ENCODE measurements at regions not wholly inside any gene's neighbourhood (a gene's known extent, or its start where the extent isn't known, plus 50 kb on each side); places are given as distances from the start of the nearest gene placed in this dataset.
A peak's percentile ranks its signal among the peaks of the same experiment; 100 is the strongest.

DNA sequence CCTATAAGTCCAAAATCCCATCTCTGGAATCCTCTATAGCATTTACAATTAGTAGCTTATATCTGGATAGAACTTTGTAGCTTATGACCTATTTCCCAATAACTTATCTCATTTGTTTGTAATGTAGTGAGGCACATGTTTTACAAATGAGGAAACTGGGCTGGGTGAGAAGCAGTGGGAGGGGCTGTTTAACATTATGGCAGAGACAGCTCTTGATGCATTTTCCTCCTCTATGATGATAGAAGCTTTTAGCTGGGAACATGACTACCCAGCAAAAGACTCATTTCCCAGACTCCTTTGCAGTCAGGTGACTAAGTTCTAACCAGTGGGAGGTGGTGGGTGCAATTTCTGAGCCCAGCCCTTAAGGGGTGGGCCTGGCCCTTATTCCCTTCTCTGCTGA, 179.7 kb downstream of the TTC8 start:
- DNase-seq (ENCODE audit: low read depth, low spot score): no peak
- in situ Hi-C loops (cut with HindIII; ENCODE audit: low pct_unique_long_range_greater_than_20kb, low sequenced_read_pairs): no loop called here

DNA sequence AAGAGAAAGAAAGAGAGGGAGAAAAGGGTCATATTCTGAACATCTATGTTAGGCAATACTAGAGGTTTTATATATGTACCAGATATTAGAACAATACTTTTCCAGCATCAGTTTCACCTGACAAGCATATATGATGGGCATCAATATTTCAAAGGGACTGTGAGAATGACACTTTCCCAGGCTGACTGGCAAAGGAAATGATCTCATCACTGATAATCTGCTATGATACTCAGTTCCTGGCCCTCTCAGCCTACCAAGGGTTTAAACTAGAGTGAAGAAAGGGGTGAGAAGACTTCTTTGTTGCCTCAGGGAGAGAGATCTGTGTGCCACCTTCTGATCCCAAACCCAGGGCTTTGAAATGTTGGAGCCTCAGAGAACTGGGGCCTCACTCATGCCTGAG, 183.5 kb downstream of the TTC8 start:
- in situ Hi-C loops (cut with HindIII; ENCODE audit: low pct_unique_long_range_greater_than_20kb, low sequenced_read_pairs): no loop called here

DNA sequence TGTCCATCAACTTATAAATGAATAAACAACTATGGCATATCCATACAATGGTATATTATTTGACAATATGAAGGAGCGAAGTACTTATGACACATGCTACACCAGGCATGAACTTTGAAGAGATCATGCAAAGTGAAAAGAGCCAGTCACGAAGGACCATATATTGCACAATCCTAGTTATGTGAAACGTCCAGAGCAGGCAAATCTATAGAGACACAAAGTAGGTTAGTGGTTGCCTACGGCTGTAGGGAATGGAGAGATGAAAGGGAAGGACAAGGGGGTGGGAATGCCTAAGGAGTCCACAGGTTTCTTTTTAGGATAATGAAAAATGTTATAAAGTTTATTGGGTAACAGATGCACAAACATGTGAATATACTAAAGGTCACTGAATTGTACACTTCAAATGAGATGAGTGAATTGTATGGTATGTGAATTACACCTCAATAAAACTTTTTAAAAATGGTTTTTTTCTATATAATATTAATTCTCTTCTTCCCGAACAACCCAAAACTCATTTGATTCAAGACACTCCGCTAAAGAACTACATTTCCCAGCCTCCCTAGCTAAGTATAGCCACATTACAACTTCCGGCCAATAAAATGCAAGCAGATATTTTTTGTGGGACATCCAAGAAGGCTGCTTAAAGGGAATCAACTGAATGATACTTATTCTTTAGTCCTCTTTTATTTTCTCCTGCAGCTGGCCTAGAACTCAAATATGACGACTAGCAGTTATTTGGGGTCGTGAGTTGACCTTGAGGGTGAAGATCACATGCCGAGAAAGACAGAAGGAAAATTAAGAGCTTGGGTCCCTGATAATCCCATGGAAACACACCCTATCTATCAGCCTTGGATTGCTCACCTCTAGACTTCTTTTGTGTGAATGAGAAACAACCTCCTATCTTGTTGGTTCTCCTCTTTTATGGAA, 187.2 kb downstream of the TTC8 start:
- peak; percentile 43 for DNase-seq (ENCODE audit: low read depth, low spot score)
- in situ Hi-C loops (cut with HindIII; ENCODE audit: low pct_unique_long_range_greater_than_20kb, low sequenced_read_pairs): no loop called here

More for the DNA sequence above, 183.5 kb downstream of the TTC8 start:
- DNase-seq (ENCODE audit: low read depth, low spot score): no peak

DNA sequence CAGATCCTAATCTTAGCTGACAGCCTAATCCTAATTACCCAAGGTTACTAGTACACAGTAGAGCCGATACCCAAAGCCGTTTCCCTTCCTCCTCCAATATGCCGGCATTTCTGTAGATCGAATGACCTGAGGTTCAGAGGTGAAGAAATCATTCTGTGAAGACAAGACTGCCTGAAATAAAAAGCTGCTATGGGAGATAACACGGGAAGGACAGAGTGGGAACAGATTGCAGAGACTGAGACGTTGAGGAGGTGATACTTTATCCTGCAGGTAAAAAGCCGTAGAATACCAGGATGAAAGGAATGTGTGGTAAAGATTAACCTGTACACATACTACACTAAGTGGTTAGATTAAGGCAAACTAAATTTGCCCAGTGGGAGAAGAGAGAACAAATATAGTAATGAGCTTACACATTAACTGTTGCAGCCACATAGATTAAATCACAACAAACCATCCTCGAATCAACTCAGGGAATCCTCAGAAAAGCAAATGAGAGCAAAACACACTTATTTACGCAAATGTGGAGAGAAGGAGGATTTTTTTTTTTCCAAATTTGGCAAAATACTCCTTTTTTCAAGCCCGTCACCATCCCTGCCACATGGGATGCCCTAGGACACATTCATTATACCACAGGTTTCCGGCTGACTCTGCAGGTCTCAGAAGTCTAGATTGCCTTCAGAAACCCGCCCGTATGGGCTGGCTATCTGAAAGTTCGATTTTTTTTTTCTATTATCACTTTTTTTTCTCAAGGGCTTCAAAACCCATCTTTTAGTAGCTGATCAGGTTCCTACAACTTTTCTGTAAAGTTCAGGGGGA, 188.0 kb downstream of the TTC8 start:
- no peak for DNase-seq (ENCODE audit: low read depth, low spot score)
- in situ Hi-C loops (cut with HindIII; ENCODE audit: low pct_unique_long_range_greater_than_20kb, low sequenced_read_pairs): no loop called here

DNA sequence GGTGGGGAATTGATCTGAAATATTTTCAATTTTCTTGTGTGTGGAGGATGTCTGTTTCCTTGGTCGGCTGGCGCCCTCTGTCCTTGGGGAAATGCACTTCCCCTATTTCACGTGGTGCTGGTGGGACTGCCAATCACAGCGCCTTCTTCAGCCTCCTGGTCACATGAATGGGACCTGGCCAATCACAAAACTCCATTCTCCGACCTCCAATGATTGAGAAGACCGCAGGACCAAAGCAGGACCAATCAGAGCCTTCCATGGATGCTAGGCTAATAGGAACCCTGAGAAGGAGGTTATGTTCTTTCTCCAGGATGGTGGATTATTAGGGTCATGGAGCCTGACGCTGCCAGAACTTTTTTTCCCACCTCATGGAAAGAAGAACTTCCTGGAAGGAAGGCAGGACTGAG, 188.7 kb downstream of the TTC8 start:
- in situ Hi-C loops (cut with HindIII; ENCODE audit: low pct_unique_long_range_greater_than_20kb, low sequenced_read_pairs): no loop called here
- peak; percentile 56 for DNase-seq (ENCODE audit: low read depth, low spot score)

DNA sequence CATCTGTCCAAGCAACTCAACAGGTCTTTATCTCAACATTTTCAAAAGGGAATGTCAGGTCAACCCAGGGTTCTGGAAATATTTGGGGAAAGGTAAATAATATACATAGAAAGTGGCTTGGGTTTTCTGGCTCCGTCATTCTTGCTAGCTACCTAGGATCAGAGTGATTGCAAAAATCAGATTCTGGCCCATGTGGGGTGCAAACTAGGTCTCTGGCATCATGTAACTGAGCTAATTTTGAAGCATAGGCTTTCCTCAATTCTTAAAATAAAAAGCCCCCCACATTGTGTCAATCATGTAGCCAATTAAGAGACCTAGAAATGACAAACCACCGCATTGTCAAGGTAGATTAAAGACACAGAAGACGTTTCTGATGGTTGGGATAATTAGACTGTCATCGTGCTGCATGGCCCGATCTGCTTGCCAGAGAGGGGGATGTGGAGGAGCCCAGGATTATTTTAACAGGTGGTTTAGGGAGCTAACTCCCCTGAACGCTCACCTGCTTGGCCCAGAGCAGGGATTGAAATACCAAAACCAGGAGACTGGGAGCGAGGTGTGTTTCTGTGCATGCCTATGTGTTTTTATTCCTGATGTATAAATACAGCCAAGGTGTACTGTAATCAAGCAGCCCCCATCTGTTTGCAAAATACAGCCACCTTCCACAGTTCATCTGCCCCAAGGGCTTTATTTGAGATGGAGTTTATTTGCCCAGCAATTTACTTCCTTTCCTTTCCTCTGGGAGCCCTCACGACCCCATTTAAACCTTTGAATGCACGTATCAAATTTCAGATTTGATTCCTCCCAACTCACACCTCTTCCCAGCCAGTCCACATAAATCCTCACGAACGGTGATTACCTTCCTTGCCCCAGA, 189.5 kb downstream of the TTC8 start:
- in situ Hi-C loops (cut with HindIII; ENCODE audit: low pct_unique_long_range_greater_than_20kb, low sequenced_read_pairs): no loop called here
- no peak for DNase-seq (ENCODE audit: low read depth, low spot score)

DNA sequence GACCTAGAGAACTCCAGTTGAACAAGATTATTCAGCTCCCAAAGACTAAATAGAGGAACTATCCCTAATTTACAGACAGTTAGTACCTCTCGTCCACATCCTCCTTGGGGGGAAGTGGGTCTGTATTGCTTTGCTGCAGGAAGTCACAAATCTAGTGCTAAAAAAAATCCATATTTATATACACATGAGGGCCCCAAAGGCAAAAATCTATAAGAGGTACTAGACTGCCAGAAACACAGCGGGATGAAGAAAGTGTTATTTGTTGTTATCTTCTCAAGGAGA, 190.1 kb downstream of the TTC8 start:
- DNase-seq (ENCODE audit: low read depth, low spot score): no peak
- in situ Hi-C loops (cut with HindIII; ENCODE audit: low pct_unique_long_range_greater_than_20kb, low sequenced_read_pairs): no loop called here

DNA sequence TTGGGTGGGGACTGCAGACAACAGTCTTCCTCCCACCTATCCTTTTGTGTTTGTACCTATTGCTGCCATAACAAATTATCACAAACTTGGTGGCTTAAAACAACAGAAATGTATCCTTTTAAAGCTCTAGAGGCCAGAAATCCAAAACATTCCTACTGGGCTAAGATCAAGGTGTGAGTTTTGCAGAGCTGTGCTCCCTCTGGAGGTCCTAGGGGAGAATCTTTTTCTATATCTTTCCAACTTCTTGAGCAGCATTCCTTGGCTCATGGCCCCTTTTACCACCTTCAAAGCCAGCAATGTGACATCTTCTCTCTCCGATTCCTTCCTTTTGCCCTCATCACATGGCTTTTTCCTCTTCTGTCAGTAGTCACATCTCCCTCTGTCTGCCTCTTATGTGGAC, 190.6 kb downstream of the TTC8 start:
- no peak for DNase-seq (ENCODE audit: low read depth, low spot score)
- in situ Hi-C loops (cut with HindIII; ENCODE audit: low pct_unique_long_range_greater_than_20kb, low sequenced_read_pairs): no loop called here

DNA sequence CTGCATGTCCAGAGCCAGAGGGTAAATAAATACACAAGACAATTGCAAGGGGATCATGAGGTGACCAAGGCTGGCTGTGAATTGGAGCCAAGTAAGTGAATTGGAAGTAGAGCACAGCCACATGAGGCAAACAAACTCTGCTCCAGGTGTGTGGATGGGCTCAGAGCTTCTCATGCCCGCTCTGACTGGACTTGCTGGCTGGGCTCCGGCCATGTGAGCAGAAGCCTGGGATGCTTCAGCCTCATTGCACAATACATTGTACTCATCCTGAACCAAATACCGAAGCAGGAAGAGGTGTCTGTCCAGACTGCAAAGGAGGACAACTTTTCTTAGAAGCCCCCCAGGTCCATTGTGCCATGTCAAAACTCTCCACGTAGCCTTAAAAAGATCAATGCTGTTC, 193.0 kb downstream of the TTC8 start:
- in situ Hi-C loops (cut with HindIII; ENCODE audit: low pct_unique_long_range_greater_than_20kb, low sequenced_read_pairs): no loop called here
- no peak for DNase-seq (ENCODE audit: low read depth, low spot score)

DNA sequence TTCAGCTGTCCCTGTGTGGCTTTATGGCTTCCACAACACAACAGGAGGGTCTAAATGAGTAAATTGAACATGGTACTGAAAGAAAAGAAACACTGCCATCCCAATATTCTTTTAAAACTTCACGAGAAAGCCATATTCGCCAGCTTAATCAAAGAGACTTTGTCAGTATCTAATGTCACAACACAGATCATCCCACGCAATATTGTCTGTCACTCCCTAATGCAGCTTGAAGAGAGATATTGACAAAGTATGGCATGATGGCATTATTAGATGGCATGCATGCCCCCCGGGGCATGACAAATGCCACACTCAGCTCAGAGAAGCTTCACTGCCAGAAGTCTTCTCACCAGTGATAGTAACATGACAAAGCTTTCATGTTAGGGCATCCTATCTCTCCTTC, 197.8 kb downstream of the TTC8 start:
- no peak for DNase-seq (ENCODE audit: low read depth, low spot score)
- in situ Hi-C loops (cut with HindIII; ENCODE audit: low pct_unique_long_range_greater_than_20kb, low sequenced_read_pairs): no loop called here

DNA sequence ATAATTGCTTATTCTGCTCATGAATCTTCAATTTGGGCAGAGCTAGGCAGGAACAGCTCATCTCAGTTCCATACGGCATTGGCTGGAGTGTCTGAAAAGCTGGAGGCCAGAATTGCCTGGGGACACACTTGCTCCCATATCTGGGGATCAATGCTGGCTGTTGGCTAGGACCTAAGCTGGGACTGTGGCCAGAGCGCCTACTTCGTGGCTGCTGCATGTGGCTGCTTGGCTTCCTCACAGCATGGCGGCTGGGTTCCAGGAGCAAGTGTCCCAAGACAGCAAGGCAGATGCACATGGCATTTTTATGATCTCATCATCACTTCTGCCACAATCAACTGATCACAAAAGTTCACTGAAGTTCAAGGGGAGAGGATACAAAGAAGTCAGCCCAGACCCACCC, 200.2 kb downstream of the TTC8 start:
- no peak for DNase-seq (ENCODE audit: low read depth, low spot score)
- in situ Hi-C loops (cut with HindIII; ENCODE audit: low pct_unique_long_range_greater_than_20kb, low sequenced_read_pairs): no loop called here

DNA sequence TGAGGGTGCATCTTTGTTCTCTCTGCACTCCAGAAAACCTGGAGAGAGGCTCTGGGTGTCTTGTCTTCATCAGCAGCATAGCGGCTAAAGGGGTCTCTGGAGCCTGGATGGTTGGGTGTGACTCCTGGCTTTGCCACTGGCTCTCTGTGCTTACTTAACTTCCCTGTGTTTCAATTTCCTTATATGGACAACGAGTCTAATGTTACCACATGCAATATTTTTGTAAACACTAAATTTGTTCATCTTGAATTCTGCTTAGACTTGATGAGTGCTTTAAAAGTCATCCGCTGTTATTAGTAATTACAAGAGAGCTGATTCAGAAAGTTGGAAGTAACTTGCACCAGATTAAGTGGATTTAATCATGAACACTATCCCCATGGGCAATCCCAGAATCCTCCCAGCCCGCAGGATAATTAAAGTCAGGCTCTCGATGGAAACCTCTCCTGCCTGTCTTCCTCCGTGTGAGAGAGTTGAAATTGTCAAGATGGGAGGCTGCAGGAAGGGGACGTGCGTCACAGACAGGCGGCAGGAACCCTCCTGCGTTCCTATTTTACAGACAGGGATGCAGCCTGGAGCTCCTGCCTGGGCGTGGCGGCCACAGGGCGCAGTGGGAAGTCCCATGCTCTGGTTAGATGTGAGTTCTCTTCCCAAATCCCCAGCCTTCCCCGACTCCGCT, 201.2 kb downstream of the TTC8 start:
- in situ Hi-C loops (cut with HindIII; ENCODE audit: low pct_unique_long_range_greater_than_20kb, low sequenced_read_pairs): no loop called here

DNA sequence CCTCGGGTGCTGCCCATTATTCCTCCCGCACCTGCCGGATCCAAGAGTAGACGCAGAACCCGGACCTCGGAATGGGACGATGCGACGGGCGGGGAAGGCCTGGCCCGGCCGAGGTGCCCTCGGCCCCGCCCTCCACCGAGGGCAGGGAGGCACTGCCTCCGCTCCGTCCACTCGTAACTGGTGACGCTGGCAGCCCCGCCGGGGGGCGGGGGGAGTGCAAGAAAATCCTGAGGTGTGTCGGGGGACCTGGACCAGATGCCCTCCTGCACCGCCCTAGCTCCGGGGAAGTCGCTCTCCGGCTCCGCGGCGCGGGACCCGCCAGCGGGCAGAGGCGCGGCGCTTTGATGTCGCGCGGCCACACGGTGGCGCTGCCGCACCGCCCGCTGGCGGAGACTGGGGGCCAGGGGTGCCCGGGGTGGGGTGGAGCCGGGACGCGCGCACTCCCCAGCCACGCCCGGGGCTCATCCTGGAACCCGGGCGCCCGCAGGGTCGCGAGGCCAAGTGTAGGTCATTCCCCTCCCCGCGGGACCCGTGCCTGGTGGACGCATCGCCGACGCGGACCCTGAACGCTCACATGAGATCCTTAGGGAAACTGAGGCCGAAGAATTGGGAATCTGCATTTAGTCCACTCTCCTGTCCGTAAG, 202.8 kb downstream of the TTC8 start:
- DNase-seq (ENCODE audit: low read depth, low spot score): peak; percentile 16

More for the DNA sequence above, 201.2 kb downstream of the TTC8 start:
- DNase-seq (ENCODE audit: low read depth, low spot score): no peak

DNA sequence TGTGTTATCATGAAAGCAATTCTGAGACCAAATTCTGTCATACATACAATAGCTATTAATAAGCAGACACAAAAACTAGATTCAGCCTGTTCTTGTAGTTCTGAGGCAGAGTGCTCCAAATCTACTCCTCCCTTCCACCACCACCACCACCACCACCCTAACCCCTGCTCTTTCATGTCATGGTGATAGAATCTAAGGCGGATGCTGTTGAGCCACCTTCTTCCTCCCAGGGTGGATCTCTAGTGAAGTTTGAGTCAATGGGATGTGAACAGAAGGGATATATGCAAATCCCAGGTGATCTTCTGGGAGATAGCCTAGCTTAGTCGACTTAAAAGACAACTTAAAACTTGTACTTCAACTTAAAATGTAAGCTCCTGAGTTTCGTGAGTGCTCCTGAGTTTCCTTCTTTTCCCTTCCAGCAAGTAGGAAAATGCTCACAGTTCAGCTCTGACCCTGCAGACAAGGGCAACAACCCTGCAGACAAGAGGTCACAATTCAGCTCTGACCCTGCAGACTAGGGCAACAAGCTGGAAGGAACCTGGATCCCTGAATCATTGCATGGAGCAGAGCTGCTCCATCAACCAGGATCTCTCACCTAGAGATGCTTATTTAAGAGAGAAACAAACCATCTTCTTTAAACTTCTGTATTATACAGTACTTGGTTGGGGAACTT, 204.1 kb downstream of the TTC8 start:
- no peak for DNase-seq (ENCODE audit: low read depth, low spot score)
- in situ Hi-C loops (cut with HindIII; ENCODE audit: low pct_unique_long_range_greater_than_20kb, low sequenced_read_pairs): no loop called here

More for the DNA sequence above, 202.8 kb downstream of the TTC8 start:
- in situ Hi-C loops (cut with HindIII; ENCODE audit: low pct_unique_long_range_greater_than_20kb, low sequenced_read_pairs): no loop called here

DNA sequence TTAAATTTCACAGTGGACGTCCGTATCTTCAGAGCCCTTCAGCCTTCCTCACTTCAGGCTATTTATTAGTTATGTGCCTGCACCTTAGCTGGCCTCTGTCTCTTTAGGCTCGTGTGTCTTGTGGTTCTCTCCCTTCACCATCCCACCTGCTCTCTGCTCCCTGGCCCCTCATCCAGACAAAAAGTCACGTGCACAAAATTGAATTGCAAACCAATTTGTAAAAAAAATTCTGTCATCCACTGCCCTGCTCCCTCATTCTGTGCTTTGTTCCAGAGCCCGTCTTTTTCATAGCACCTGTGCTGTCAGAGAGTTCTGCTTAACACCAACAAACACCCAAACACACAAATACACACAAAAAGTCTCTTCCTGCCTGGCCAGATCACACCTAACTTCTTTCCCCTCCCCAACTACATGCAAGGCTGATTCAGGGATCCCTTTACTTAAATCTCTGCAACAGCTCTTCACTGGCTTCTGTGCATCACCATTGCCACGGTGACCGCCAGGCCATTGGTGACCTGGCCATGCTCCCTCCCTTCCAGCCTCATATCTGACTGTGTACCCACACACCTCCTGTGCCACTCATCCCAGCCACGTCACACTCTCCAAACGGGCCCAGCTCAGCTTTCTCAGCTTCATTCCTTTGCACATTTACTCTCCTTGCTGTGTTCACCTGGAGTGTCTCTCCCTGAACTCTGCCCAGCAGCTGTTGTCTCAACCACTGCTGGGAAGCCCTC, 205.7 kb downstream of the TTC8 start:
- DNase-seq (ENCODE audit: low read depth, low spot score): no peak
- in situ Hi-C loops (cut with HindIII; ENCODE audit: low pct_unique_long_range_greater_than_20kb, low sequenced_read_pairs): no loop called here

DNA sequence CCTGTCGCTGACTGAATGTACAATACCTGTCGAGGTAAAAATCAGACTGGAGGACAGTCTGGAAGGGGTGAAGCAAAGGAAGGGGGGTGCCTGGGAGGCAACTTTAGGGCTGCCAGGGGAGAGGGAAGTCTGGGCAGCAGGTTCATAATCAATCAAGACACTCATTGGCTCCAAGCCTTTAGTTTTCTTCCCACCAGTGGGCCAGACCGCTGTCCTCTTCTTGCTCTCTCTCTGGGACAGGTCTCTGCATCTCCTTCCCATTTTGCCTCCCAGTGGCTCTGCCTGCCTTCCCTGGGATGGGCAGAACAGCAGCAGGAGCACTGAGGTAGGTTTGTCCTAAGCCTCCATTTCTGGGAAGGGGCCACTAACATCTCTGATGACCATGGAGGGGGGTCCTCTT, 206.5 kb downstream of the TTC8 start:
- no peak for DNase-seq (ENCODE audit: low read depth, low spot score)
- in situ Hi-C loops (cut with HindIII; ENCODE audit: low pct_unique_long_range_greater_than_20kb, low sequenced_read_pairs): no loop called here

All from SK-MEL-5 (cell line).